ENCODE measurements at regions not wholly inside any gene's neighbourhood (a gene's known extent, or its start where the extent isn't known, plus 50 kb on each side); places are given as distances from the start of the nearest gene placed in this dataset.

DNA sequence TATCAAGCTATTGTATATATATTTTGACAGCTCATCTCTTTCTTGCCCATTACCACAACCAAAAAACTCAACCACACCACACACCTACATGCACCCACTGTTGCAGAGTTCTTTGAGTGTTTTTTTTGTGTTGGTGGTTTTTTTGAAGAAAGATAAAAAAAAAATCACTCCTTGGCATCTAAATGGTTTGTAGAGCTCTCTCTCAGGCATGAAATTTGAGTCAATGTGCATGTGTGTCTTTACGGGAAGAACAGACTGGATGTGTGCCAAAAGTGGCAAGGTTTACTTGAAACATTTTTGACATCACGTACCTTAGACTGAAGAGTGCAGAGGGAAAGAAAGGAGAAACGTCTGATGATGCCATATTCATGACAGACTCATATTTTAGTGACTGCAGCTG lies 154.2 kb downstream of the FHIP1A start (continued):
- TF ChIP-seq, protein P1, sequence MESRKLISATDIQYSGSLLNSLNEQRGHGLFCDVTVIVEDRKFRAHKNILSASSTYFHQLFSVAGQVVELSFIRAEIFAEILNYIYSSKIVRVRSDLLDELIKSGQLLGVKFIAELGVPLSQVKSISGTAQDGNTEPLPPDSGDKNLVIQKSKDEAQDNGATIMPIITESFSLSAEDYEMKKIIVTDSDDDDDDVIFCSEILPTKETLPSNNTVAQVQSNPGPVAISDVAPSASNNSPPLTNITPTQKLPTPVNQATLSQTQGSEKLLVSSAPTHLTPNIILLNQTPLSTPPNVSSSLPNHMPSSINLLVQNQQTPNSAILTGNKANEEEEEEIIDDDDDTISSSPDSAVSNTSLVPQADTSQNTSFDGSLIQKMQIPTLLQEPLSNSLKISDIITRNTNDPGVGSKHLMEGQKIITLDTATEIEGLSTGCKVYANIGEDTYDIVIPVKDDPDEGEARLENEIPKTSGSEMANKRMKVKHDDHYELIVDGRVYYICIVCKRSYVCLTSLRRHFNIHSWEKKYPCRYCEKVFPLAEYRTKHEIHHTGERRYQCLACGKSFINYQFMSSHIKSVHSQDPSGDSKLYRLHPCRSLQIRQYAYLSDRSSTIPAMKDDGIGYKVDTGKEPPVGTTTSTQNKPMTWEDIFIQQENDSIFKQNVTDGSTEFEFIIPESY (IDR thresholded peaks at IDR 0.05): no peak
- no peak for TF ChIP-seq GABPA (IDR thresholded peaks at IDR 0.05 in 1 of 2, conservative IDR thresholded peaks at IDR 0.05 in 1 of 2)

DNA sequence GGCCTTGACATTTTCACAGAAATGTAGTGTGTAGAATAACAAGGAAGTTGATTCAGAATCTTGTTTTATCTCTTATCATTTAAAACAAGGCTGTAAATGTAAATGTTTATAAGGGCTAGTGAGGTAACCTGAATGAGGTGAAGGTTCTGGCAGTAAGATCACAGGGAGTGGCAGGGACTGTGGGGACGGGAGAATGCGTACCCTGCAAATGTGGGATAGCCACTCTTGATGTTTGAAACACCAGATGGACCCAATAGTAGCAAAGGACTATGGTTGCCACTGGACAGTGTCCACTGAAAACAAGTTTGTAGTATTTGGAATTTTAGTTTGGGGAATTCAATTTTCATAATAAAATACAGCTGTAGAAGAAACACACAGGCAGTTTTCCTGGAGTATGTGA lies 155.3 kb downstream of the FHIP1A start:
- TF ChIP-seq RAD21 (IDR thresholded peaks at IDR 0.05) (no peak), GABPA (IDR thresholded peaks at IDR 0.05 in 1 of 2, conservative IDR thresholded peaks at IDR 0.05 in 1 of 2) (no peak), JUND (IDR thresholded peaks at IDR 0.05) (no peak), NR2F2 (IDR thresholded peaks at IDR 0.05) (no peak), EGR1 (IDR thresholded peaks at IDR 0.05; ENCODE audit: low read depth in 2 of 2) (no peak), HNF4G (IDR thresholded peaks at IDR 0.05) (no peak), FOXA1 (IDR thresholded peaks at IDR 0.05) (no peak), RXRA (IDR thresholded peaks at IDR 0.05) (no peak), HNF4A (conservative IDR thresholded peaks at IDR 0.05) (no peak)
- TF ChIP-seq, protein P2, sequence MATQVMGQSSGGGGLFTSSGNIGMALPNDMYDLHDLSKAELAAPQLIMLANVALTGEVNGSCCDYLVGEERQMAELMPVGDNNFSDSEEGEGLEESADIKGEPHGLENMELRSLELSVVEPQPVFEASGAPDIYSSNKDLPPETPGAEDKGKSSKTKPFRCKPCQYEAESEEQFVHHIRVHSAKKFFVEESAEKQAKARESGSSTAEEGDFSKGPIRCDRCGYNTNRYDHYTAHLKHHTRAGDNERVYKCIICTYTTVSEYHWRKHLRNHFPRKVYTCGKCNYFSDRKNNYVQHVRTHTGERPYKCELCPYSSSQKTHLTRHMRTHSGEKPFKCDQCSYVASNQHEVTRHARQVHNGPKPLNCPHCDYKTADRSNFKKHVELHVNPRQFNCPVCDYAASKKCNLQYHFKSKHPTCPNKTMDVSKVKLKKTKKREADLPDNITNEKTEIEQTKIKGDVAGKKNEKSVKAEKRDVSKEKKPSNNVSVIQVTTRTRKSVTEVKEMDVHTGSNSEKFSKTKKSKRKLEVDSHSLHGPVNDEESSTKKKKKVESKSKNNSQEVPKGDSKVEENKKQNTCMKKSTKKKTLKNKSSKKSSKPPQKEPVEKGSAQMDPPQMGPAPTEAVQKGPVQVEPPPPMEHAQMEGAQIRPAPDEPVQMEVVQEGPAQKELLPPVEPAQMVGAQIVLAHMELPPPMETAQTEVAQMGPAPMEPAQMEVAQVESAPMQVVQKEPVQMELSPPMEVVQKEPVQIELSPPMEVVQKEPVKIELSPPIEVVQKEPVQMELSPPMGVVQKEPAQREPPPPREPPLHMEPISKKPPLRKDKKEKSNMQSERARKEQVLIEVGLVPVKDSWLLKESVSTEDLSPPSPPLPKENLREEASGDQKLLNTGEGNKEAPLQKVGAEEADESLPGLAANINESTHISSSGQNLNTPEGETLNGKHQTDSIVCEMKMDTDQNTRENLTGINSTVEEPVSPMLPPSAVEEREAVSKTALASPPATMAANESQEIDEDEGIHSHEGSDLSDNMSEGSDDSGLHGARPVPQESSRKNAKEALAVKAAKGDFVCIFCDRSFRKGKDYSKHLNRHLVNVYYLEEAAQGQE (IDR thresholded peaks at IDR 0.05): no peak
- TF ChIP-seq, protein P3, sequence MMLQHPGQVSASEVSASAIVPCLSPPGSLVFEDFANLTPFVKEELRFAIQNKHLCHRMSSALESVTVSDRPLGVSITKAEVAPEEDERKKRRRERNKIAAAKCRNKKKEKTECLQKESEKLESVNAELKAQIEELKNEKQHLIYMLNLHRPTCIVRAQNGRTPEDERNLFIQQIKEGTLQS (IDR thresholded peaks at IDR 0.05): no peak
- TF ChIP-seq, protein P4, sequence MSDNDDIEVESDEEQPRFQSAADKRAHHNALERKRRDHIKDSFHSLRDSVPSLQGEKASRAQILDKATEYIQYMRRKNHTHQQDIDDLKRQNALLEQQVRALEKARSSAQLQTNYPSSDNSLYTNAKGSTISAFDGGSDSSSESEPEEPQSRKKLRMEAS (IDR thresholded peaks at IDR 0.05): no peak
- TF ChIP-seq, protein P5, sequence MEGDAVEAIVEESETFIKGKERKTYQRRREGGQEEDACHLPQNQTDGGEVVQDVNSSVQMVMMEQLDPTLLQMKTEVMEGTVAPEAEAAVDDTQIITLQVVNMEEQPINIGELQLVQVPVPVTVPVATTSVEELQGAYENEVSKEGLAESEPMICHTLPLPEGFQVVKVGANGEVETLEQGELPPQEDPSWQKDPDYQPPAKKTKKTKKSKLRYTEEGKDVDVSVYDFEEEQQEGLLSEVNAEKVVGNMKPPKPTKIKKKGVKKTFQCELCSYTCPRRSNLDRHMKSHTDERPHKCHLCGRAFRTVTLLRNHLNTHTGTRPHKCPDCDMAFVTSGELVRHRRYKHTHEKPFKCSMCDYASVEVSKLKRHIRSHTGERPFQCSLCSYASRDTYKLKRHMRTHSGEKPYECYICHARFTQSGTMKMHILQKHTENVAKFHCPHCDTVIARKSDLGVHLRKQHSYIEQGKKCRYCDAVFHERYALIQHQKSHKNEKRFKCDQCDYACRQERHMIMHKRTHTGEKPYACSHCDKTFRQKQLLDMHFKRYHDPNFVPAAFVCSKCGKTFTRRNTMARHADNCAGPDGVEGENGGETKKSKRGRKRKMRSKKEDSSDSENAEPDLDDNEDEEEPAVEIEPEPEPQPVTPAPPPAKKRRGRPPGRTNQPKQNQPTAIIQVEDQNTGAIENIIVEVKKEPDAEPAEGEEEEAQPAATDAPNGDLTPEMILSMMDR (IDR thresholded peaks at IDR 0.05; ENCODE audit: low read depth, low read length, missing input control): no peak
- TF ChIP-seq, protein P1 (IDR thresholded peaks at IDR 0.05): no peak
- H3K9ac ChIP-seq (ENCODE audit: low read depth in 1 of 2, low read length in 2 of 2): no peak overlapping the region
- H3K27me3 ChIP-seq (ENCODE audit: control insufficient read depth in 4 of 4, insufficient read depth in 4 of 4, low read length in 3 of 4): no peaks in the 10 kb centered on the region
- no peak overlapping the region for H3K4me3 ChIP-seq (ENCODE audit: low read depth in 1 of 3, low read length in 3 of 3)
- no peaks in the 10 kb centered on the region for H3K9me3 ChIP-seq (ENCODE audit: control insufficient read depth in 4 of 4, low read length in 3 of 4)
- H3K4me1 ChIP-seq (ENCODE audit: control insufficient read depth in 4 of 4, insufficient read depth in 4 of 4, low read length in 3 of 4): no peaks in the 10 kb centered on the region
- DNase-seq (ENCODE audit: low spot score): no peak
- no peaks in the 10 kb centered on the region for H3K36me3 ChIP-seq (ENCODE audit: control insufficient read depth in 4 of 4, insufficient read depth in 3 of 4, low read depth in 1 of 4, low read length in 3 of 4)
- no peak overlapping the region for H3K27ac ChIP-seq (ENCODE audit: low read depth in 1 of 2, low read length in 2 of 2)
- 88% methylated on average over 2 of the region's 2 CpGs for WGBS
